Keratinocyte (primary cell): ENCODE measurements at regions not wholly inside any gene's neighbourhood (a gene's known extent, or its start where the extent isn't known, plus 50 kb on each side); places are given as distances from the start of the nearest gene placed in this dataset.

Experiments used
- DNase-seq: peaks from one replicate; pipeline ENCODE4 v3.0.0-alpha.2; 2011; ENCODE audit warnings: low read depth, missing footprints, low spot score
- FAIRE-seq: peaks from 2 replicates; lab custom pipeline; 2011; peaks lifted over from hg19 to GRCh38; lab: Jason Lieb, UNC
- H2AFZ ChIP-seq: 2 replicates; pipeline ENCODE4 v1.6.0; 2012; ENCODE audit warnings: low read length, control low read depth, inconsistent platforms; ENCODE audit not compliant: control insufficient read depth
- H3K27ac ChIP-seq: 2 replicates; pipeline ENCODE4 v1.5.1; 2011; ENCODE audit warnings: low read length; ENCODE audit not compliant: control insufficient read depth, insufficient read depth
- H3K27me3 ChIP-seq: 3 replicates; pipeline ENCODE4 v1.6.0; 2011; ENCODE audit warnings: low read length; ENCODE audit not compliant: control insufficient read depth, insufficient read depth; ENCODE audit errors: extremely low read depth
- H3K36me3 ChIP-seq, 2 experiments: 2 replicates in 1 of 2; 3 replicates in 1 of 2; pipeline ENCODE4 v1.5.1; 2011; ENCODE audit warnings: low read length in 2 of 2, mild to moderate bottlenecking in 1 of 2; ENCODE audit not compliant: control insufficient read depth in 2 of 2, insufficient read depth in 2 of 2; ENCODE audit errors: extremely low read depth in 1 of 2
- H3K4me1 ChIP-seq: 3 replicates; pipeline ENCODE4 v1.5.1; 2011; ENCODE audit warnings: low read length; ENCODE audit not compliant: control insufficient read depth, insufficient read depth; ENCODE audit errors: extremely low read depth
- H3K4me2 ChIP-seq: 3 replicates; pipeline ENCODE4 v1.6.0; 2011; ENCODE audit warnings: low read depth, low read length; ENCODE audit not compliant: control insufficient read depth, insufficient read depth; ENCODE audit errors: extremely low read depth
- H3K4me3 ChIP-seq, 3 experiments: fragments of 200-600 bp in 1 of 3; sonication (generic) in 1 of 3; 2 replicates in 2 of 3; 3 replicates in 1 of 3; pipeline ENCODE4 v1.5.1; 2011 to 2016; ENCODE audit warnings: low read length in 3 of 3, mild to moderate bottlenecking in 3 of 3, control low read depth in 2 of 3, inconsistent platforms in 1 of 3, low read depth in 1 of 3, mixed read lengths in 1 of 3, mixed run types in 1 of 3, moderate library complexity in 1 of 3; ENCODE audit not compliant: control insufficient read depth in 2 of 3, insufficient read depth in 2 of 3; ENCODE audit errors: extremely low read depth in 1 of 3
- H3K79me2 ChIP-seq: 2 replicates; pipeline ENCODE4 v1.6.0; 2012; ENCODE audit warnings: low read length; ENCODE audit not compliant: control insufficient read depth, insufficient read depth
- H3K9ac ChIP-seq: 3 replicates; pipeline ENCODE4 v1.6.0; 2011; ENCODE audit warnings: low read length; ENCODE audit not compliant: control insufficient read depth, insufficient read depth; ENCODE audit errors: extremely low read depth
- H3K9me1 ChIP-seq: 3 replicates; pipeline ENCODE4 v1.6.0; 2011; ENCODE audit warnings: low read length; ENCODE audit not compliant: control insufficient read depth, insufficient read depth; ENCODE audit errors: extremely low read depth
- H3K9me3 ChIP-seq: 2 replicates; pipeline ENCODE4 v1.5.1; 2012; ENCODE audit warnings: low read depth, low read length; ENCODE audit not compliant: control insufficient read depth
- H4K20me1 ChIP-seq: 3 replicates; pipeline ENCODE4 v1.6.0; 2011; ENCODE audit warnings: low read length; ENCODE audit not compliant: control insufficient read depth, insufficient read depth; ENCODE audit errors: extremely low read depth
- CTCF ChIP-seq, 3 experiments: IDR thresholded peaks in 1 of 3; conservative IDR thresholded peaks in 1 of 3; optimal IDR thresholded peaks in 1 of 3; 2 replicates in 2 of 3; 3 replicates in 1 of 3; pipeline versions ENCODE3 to v1.5.1; 2011; ENCODE audit warnings: low read length in 3 of 3, mild to moderate bottlenecking in 3 of 3, moderate library complexity in 2 of 3, control low read depth in 1 of 3, inconsistent platforms in 1 of 3; ENCODE audit not compliant: insufficient read depth in 2 of 3; ENCODE audit errors: extremely low read depth in 1 of 3
- EZH2 ChIP-seq: IDR thresholded peaks from one replicate; pipeline ENCODE4 v1.6.1; 2012; ENCODE audit warnings: inconsistent platforms, mild to moderate bottlenecking, low read length, moderate library complexity
- dilution Hi-C: fragments of 300-500 bp; cut with MboI; formaldehyde crosslinking; loops from one replicate; pipeline ENCODE4 v1.7.0; 2020; ENCODE audit warnings: low sequenced_read_pairs; ENCODE audit not compliant: extremely low pct_ligation_motif_present

- Histone ChIP-seq H4K20me1 (no peaks in the 10 kb centered on the region), H3K79me2 (no peaks in the 10 kb centered on the region), H2AFZ (no peak overlapping the region), H3K9me3 (no peaks in the 10 kb centered on the region), H3K27me3 (no peaks in the 10 kb centered on the region), H3K9me1 (no peaks in the 10 kb centered on the region), H3K36me3 (no peaks in the 10 kb centered on the region), H3K9ac (no peak overlapping the region), H3K4me2 (no peak overlapping the region), H3K4me3 (no peak overlapping the region), H3K4me1 (no peaks in the 10 kb centered on the region), H3K27ac (no peak overlapping the region)
- dilution Hi-C loops: no loop called here
- FAIRE-seq (no peak), DNase-seq (no peak)
- TF ChIP-seq CTCF (optimal IDR thresholded peaks at IDR 0.05 in 1 of 3, IDR thresholded peaks at IDR 0.05 in 1 of 3, conservative IDR thresholded peaks at IDR 0.05 in 1 of 3; ENCODE audit: extremely low read depth in 1 of 3, insufficient read depth in 2 of 3, low read length in 3 of 3) (no peak), EZH2 (no peak)
Measured at GRCh38 chr4:85302756-85303155, 172.2 kb upstream of the ARHGAP24 start.

GRCh38 chr4:85318415-85318814 lies 156.5 kb upstream of the ARHGAP24 start:
- Histone ChIP-seq H3K4me2 (peak overlapping the region; percentile 7), H3K9me1 (no peaks in the 10 kb centered on the region), H3K27ac (no peak overlapping the region), H3K4me1 (peaks cover 8% of the 10 kb centered on the region), H3K36me3 (no peaks in the 10 kb centered on the region), H2AFZ (no peak overlapping the region), H3K9ac (no peak overlapping the region), H3K4me3 (no peak overlapping the region), H4K20me1 (no peaks in the 10 kb centered on the region), H3K27me3 (no peaks in the 10 kb centered on the region), H3K79me2 (no peaks in the 10 kb centered on the region), H3K9me3 (peaks cover 2% of the 10 kb centered on the region)
- TF ChIP-seq EZH2 (no peak), CTCF (optimal IDR thresholded peaks at IDR 0.05 in 1 of 3, IDR thresholded peaks at IDR 0.05 in 1 of 3, conservative IDR thresholded peaks at IDR 0.05 in 1 of 3; ENCODE audit: extremely low read depth in 1 of 3, insufficient read depth in 2 of 3, low read length in 3 of 3) (no peak)
- DNase-seq: no peak
- dilution Hi-C loops: no loop called here
- peak; percentile 63 for FAIRE-seq
